HepG2 (cell line): ENCODE measurements at regions not wholly inside any gene's neighbourhood (a gene's known extent, or its start where the extent isn't known, plus 50 kb on each side); places are given as distances from the start of the nearest gene placed in this dataset.

ENCODE experiments used
- ATAC-seq: fragments of 200-7000 bp; cut with Tn5 transposase; 3 replicates; pipeline ENCODE4 v1.9.1; 2020; ENCODE audit warnings: mild to moderate bottlenecking, moderate library complexity
- BruUV-seq: library from RNA; stranded (reverse); fragments of 400-500 nt; replicated peaks from 2 replicates; lab custom pipeline; 2021; lab: Mats Ljungman, UMichigan
- CTCF ChIA-PET: fragments of 300-600 bp; formaldehyde crosslinking; extraction: SDS; loops from one replicate; lab custom pipeline; 2021; ENCODE audit warnings: low total read pairs, inconsistent platforms, low intra/inter-chr PET ratio; lab: Yijun Ruan, JAX
- POLR2A ChIA-PET: fragments of 350-600 bp; sonication (Branson Sonifier 250); formaldehyde crosslinking; loops from one replicate; lab custom pipeline; 2020; ENCODE audit warnings: antibody characterized with exemption, inconsistent platforms; lab: Yijun Ruan, JAX
- DNase-seq: peaks from one replicate; pipeline ENCODE4 v3.0.0-alpha.2; 2015; ENCODE audit warnings: low spot score
- FAIRE-seq: peaks from 3 replicates; lab custom pipeline; 2011; peaks lifted over from hg19 to GRCh38; lab: Jason Lieb, UNC
- H2AFZ ChIP-seq: one replicate; pipeline ENCODE4 v1.6.1; 2011; ENCODE audit warnings: low read length, inconsistent platforms
- H3K27ac ChIP-seq: fragments of 300-600 bp; 3 replicates; pipeline ENCODE4 v1.8.0; 2011; ENCODE audit warnings: mixed run types, mild to moderate bottlenecking, mixed read lengths, low read length, inconsistent platforms; ENCODE audit not compliant: insufficient read depth; ENCODE audit errors: extremely low read length
- H3K27me3 ChIP-seq, 2 experiments: fragments of 200-600 bp in 1 of 2; 2 replicates in 1 of 2; 3 replicates in 1 of 2; pipeline versions ENCODE4 v1.6.0 to v1.8.0; 2011; ENCODE audit warnings: low read length in 2 of 2, mild to moderate bottlenecking in 2 of 2, moderate library complexity in 2 of 2, inconsistent platforms in 1 of 2; ENCODE audit not compliant: insufficient read depth in 2 of 2, control insufficient read depth in 1 of 2
- H3K36me3 ChIP-seq, 2 experiments: fragments of 200-600 bp in 1 of 2; replicated peaks in 1 of 2; 2 replicates in 1 of 2; 3 replicates in 1 of 2; pipeline versions ENCODE4 v1.5.1 to v1.8.0; 2011; ENCODE audit warnings: low read length in 2 of 2, inconsistent platforms in 1 of 2; ENCODE audit not compliant: insufficient read depth in 2 of 2, control insufficient read depth in 1 of 2
- H3K4me1 ChIP-seq: 2 replicates; pipeline ENCODE4 v1.5.1; 2012; ENCODE audit warnings: low read length, inconsistent platforms; ENCODE audit not compliant: insufficient read depth
- H3K4me2 ChIP-seq: 2 replicates; pipeline ENCODE4 v1.6.0; 2011; ENCODE audit warnings: low read depth, low read length, inconsistent platforms
- H3K4me3 ChIP-seq, 3 experiments: fragments of 200-600 bp in 1 of 3; sonication (generic), shearing (Covaris generic) in 1 of 3; replicated peaks in 1 of 3; 2 replicates each; pipeline ENCODE4 v1.5.1; 2011 to 2016; ENCODE audit warnings: low read length in 3 of 3, inconsistent platforms in 2 of 3, low read depth in 2 of 3, mild to moderate bottlenecking in 2 of 3, control low read depth in 1 of 3, mixed read lengths in 1 of 3; ENCODE audit not compliant: insufficient read depth in 1 of 3
- H3K79me2 ChIP-seq: one replicate; pipeline ENCODE4 v1.6.1; 2011; ENCODE audit warnings: low read length, inconsistent platforms; ENCODE audit not compliant: insufficient read depth
- H3K9ac ChIP-seq: 2 replicates; pipeline ENCODE4 v1.6.0; 2011; ENCODE audit warnings: mild to moderate bottlenecking, low read depth, low read length, inconsistent platforms; ENCODE audit not compliant: insufficient read depth
- H3K9me3 ChIP-seq: 2 replicates; pipeline ENCODE4 v1.5.1; 2012; ENCODE audit warnings: mild to moderate bottlenecking, low read length
- H4K20me1 ChIP-seq: 2 replicates; pipeline ENCODE4 v1.6.0; 2011; ENCODE audit warnings: inconsistent platforms, mild to moderate bottlenecking, low read length, moderate library complexity; ENCODE audit not compliant: insufficient read depth
- ZHX1 ChIP-seq: sonication (generic); formaldehyde crosslinking; IDR thresholded peaks from 2 replicates; pipeline ENCODE4 v1.8.1; 2022; ENCODE audit warnings: low read depth, mild to moderate bottlenecking, missing genetic modification reagents
- ZNF12 ChIP-seq: sonication (generic); formaldehyde crosslinking; IDR thresholded peaks from 2 replicates; pipeline ENCODE4 v1.5.0; 2020; ENCODE audit warnings: missing genetic modification reagents
- WGBS: methylation state at CpG from one replicate; pipeline ENCODE4 v1.1.6; 2017; ENCODE audit warnings: low lambda C conversion rate; 5-methylcytosine and 5-hydroxymethylcytosine counted together
- in situ Hi-C: cut with HindIII; loops from 2 replicates; pipeline ENCODE4 v1.10.0; 2017; ENCODE audit warnings: low pct_unique_long_range_greater_than_20kb; ENCODE audit not compliant: extremely low pct_ligation_motif_present
- intact Hi-C: fragments of 100-400 bp; cut with micrococcal nuclease; formaldehyde crosslinking; loops from one replicate; pipeline ENCODE4 v1.10.0; 2022; ENCODE audit not compliant: unreplicated experiment
- TF ChIP-seq, protein P1 (sequence below): IDR thresholded peaks from 2 replicates; pipeline ENCODE4 v1.6.1; 2018; ENCODE audit warnings: missing genetic modification reagents, mild to moderate bottlenecking, missing compliant biosample characterization

DNA sequence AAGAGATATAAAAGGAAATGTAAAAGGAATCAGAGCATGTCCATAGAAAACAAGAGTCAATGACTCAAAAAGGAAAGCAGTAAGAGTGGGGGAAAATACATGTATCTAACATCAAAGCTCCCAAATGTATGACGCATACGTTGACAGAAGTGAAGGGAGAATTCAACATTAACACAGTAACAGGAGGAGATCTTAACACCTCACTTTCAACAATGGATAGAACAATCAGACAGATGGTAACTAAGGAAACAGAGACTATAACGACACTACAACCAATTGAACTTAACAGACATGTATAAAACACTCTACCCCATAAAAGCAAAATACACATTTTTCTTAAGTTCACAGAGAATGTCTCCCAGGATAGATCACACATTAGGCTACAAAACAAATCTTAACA lies 774.8 kb upstream of the ARGLU1 start (continued):
- TF ChIP-seq ZHX1 = no peak

- Histone ChIP-seq H3K79me2 (no peaks in the 10 kb centered on the region), H3K4me2 (no peak overlapping the region), H3K27ac (no peak overlapping the region), H3K36me3 (no peaks in the 10 kb centered on the region), H3K4me3 (no peak overlapping the region), H3K9me3 (0 out of 2 replicates have a peak, but pooled peaks cover 5% of the 10 kb centered on the region), H3K27me3 (no peaks in the 10 kb centered on the region), H3K9ac (no peak overlapping the region), H3K4me1 (no peaks in the 10 kb centered on the region), H2AFZ (no peak overlapping the region), H4K20me1 (no peaks in the 10 kb centered on the region)
- in situ Hi-C loops (no loop called here), intact Hi-C loops (no loop called here)
- ChIA-PET POLR2A (no interaction called here), CTCF (no interaction called here)
- TF ChIP-seq, protein P1, sequence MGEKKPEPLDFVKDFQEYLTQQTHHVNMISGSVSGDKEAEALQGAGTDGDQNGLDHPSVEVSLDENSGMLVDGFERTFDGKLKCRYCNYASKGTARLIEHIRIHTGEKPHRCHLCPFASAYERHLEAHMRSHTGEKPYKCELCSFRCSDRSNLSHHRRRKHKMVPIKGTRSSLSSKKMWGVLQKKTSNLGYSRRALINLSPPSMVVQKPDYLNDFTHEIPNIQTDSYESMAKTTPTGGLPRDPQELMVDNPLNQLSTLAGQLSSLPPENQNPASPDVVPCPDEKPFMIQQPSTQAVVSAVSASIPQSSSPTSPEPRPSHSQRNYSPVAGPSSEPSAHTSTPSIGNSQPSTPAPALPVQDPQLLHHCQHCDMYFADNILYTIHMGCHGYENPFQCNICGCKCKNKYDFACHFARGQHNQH (CRISPR knock-in tag) = no peak
- TF ChIP-seq ZNF12 = no peak
- DNase-seq (no peak), ATAC-seq (no peak), FAIRE-seq (no peak)
- 2% methylated on average over 4 of the region's 4 CpGs for WGBS
- no TSS peak for BruUV-seq
Measured at GRCh38 chr13:107339209-107339608, 771.3 kb upstream of the ARGLU1 start.
